MM.1S (cell line): ENCODE measurements at regions not wholly inside any gene's neighbourhood (a gene's known extent, or its start where the extent isn't known, plus 50 kb on each side); places are given as distances from the start of the nearest gene placed in this dataset.

Source experiments
- EZH2 ChIP-seq: fragments of 300-600 bp; sonication (generic); optimal IDR thresholded peaks from 2 replicates; pipeline ENCODE3; 2017; ENCODE audit warnings: low read depth, mild to moderate bottlenecking, antibody characterized with exemption, low read length, mixed read lengths
- EZH2phosphoT487 ChIP-seq: fragments of 300-600 bp; sonication (generic); IDR thresholded peaks from 2 replicates; pipeline ENCODE4 v1.6.1; 2018; ENCODE audit warnings: antibody characterized with exemption, low read length
- TF ChIP-seq, protein P1 (sequence below): fragments of 300-600 bp; sonication (generic); IDR thresholded peaks from 2 replicates; pipeline ENCODE4 v1.5.1; 2016; ENCODE audit warnings: antibody characterized with exemption, low read length, mixed read lengths

DNA sequence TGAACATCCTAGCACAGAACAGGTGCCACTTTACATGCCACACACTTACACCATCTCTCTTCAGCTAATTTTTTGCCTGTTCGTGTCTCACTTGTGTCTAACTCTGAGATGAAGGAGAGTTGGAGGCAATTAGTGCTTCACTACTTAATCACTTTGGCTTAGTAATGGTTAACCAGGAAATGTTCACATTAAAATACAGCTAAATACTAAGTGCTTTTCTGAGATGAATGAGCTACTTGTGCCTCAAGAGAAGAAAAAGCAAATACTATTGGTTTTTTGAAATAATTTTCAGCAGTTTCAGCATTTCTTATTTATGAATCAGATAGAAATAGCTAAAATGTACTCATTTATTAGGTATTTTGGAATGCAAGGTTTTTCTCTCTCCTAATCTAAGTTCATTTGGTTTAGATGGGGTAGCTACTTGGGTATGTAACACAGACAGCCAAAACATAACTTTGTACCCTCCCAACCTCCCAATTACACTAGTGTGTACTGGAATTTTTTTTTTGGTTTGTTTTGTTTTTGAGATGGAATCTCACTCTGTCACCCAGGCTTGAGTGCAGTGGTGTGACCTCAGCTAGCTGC is 1474.1 kb upstream of the SEL1L start:
- TF ChIP-seq EZH2: no peak
- TF ChIP-seq, protein P1, sequence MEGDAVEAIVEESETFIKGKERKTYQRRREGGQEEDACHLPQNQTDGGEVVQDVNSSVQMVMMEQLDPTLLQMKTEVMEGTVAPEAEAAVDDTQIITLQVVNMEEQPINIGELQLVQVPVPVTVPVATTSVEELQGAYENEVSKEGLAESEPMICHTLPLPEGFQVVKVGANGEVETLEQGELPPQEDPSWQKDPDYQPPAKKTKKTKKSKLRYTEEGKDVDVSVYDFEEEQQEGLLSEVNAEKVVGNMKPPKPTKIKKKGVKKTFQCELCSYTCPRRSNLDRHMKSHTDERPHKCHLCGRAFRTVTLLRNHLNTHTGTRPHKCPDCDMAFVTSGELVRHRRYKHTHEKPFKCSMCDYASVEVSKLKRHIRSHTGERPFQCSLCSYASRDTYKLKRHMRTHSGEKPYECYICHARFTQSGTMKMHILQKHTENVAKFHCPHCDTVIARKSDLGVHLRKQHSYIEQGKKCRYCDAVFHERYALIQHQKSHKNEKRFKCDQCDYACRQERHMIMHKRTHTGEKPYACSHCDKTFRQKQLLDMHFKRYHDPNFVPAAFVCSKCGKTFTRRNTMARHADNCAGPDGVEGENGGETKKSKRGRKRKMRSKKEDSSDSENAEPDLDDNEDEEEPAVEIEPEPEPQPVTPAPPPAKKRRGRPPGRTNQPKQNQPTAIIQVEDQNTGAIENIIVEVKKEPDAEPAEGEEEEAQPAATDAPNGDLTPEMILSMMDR: no peak
- TF ChIP-seq EZH2phosphoT487: no peak
